Parathyroid adenoma (tissue), 2 donors: ENCODE measurements at regions not wholly inside any gene's neighbourhood (a gene's known extent, or its start where the extent isn't known, plus 50 kb on each side); places are given as distances from the start of the nearest gene placed in this dataset.

ENCODE experiments used
- H2AFZ ChIP-seq: fragments of 300-600 bp; sonication (generic); one replicate; pipeline ENCODE4 v1.7.0; 2017; ENCODE audit warnings: antibody characterized with exemption, mild to moderate bottlenecking
- H3K27ac ChIP-seq: fragments of 300-600 bp; sonication (generic); one replicate; pipeline ENCODE4 v1.7.0; 2017
- H3K27me3 ChIP-seq: fragments of 300-600 bp; sonication (generic); one replicate; pipeline ENCODE4 v1.7.0; 2017; ENCODE audit warnings: low read length; ENCODE audit not compliant: control insufficient read depth, insufficient read depth
- H3K36me3 ChIP-seq: fragments of 300-600 bp; sonication (generic); one replicate; pipeline ENCODE4 v1.7.0; 2017; ENCODE audit warnings: low read length; ENCODE audit not compliant: control insufficient read depth, insufficient read depth
- H3K4me1 ChIP-seq: fragments of 300-600 bp; sonication (generic); one replicate; pipeline ENCODE4 v1.7.0; 2017; ENCODE audit warnings: control low read depth
- H3K4me2 ChIP-seq: fragments of 300-600 bp; sonication (generic); one replicate; pipeline ENCODE4 v1.7.0; 2017; ENCODE audit warnings: low read length
- H3K4me3 ChIP-seq: fragments of 300-600 bp; sonication (generic); one replicate; pipeline ENCODE4 v1.7.0; 2017; ENCODE audit warnings: low read depth, low read length
- H3K79me2 ChIP-seq: fragments of 300-600 bp; sonication (generic); one replicate; pipeline ENCODE4 v1.7.0; 2017; ENCODE audit warnings: control low read depth
- H3K9ac ChIP-seq: fragments of 300-600 bp; sonication (generic); one replicate; pipeline ENCODE4 v1.7.0; 2017; ENCODE audit warnings: mild to moderate bottlenecking
- H3K9me3 ChIP-seq: fragments of 300-600 bp; sonication (generic); one replicate; pipeline ENCODE4 v1.7.0; 2017; ENCODE audit warnings: low read length; ENCODE audit not compliant: control insufficient read depth
- CTCF ChIP-seq: fragments of 300-600 bp; sonication (generic); IDR thresholded peaks from one replicate; pipeline ENCODE4 v1.7.0; 2017; ENCODE audit warnings: antibody characterized with exemption, mild to moderate bottlenecking
- donor health status: primary hyperparathyroidism.

DNA sequence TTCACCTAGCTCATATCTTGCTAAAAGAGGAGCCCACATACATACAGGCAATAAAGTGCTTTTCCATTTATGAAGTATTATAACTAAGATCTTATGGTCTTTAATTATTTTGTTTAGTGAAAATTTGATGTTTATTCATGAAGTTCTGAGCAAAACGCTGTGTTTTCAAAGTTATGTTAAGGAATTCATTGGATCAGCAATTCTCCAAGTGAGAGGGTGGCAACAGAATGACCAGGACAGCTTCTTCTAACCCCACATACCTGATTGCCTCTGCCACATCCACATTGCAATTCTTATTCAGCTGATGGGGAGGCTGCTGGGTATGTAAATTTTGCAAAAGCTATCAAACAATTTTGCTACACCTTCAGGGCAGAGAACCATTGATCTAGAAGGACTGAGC lies 116.8 kb downstream of the OGFRL1 start:
- Histone ChIP-seq H3K4me3 (peak overlapping the region; percentile 42), H3K27ac (peak overlapping the region; percentile 70), H3K9ac (no peak overlapping the region), H2AFZ (no peak overlapping the region), H3K36me3 (no peaks in the 10 kb centered on the region), H3K79me2 (no peaks in the 10 kb centered on the region), H3K9me3 (no peaks in the 10 kb centered on the region), H3K4me2 (peak overlapping the region; percentile 36), H3K27me3 (no peaks in the 10 kb centered on the region), H3K4me1 (peaks cover 14% of the 10 kb centered on the region)
- no peak for TF ChIP-seq CTCF

DNA sequence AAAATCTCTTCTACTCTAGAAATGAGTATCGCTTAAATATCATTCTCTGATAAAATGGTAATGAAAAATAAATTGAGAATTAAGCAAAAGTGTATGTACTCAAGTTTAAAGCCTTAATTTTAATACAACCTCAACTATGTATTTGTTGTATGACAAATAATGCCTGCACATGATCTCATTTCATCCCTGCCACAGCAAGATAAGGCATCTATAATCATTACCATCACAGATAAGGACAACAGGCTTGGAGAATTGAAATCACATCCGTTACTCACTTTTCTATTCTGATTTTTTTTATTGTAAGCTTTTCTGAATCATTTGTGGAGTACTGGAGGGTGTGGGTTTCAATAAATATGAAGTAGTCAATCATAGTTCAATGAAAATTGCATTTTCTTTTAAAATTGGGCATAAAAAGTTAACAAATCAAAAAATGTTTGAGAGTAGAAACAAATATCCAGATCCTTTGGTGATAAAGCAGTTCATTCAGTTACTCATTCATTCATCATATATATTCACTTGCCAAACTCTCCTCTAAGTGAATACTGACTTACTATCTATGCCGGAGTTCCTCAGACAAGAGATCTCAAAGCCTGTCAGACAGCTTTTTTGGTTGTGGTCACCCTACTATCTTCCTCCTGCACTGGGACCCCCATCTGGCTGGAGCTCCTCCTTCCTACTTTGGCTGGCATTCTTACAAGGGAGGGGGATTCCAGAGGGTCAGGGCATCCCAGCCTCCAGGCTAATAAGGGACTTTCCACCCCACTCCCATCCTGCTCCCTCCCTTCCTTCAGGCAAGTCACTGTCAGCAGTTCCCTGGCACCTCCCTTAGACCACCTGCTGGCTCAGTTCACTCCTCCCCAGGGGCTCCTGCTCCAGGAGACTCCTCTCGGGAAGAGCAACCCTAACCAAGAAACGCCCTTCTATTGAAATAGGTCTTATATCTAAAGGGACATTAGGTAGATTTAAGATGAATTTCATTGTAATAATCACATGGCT lies 118.6 kb downstream of the OGFRL1 start:
- no peak overlapping the region for H3K27ac ChIP-seq
- H3K9me3 ChIP-seq: no peaks in the 10 kb centered on the region
- no peak overlapping the region for H2AFZ ChIP-seq
- peaks cover 15% of the 10 kb centered on the region for H3K4me1 ChIP-seq
- no peaks in the 10 kb centered on the region for H3K27me3 ChIP-seq
- no peak overlapping the region for H3K9ac ChIP-seq
- H3K4me3 ChIP-seq: no peak overlapping the region
- no peak for TF ChIP-seq CTCF
- H3K4me2 ChIP-seq: peak overlapping the region; percentile 15
- H3K36me3 ChIP-seq: no peaks in the 10 kb centered on the region
- H3K79me2 ChIP-seq: peaks cover 5% of the 10 kb centered on the region

- Histone ChIP-seq H3K9me3 (no peaks in the 10 kb centered on the region), H3K27ac (no peak overlapping the region), H3K4me3 (no peak overlapping the region), H3K27me3 (no peaks in the 10 kb centered on the region), H3K4me2 (no peak overlapping the region), H3K4me1 (peaks cover 18% of the 10 kb centered on the region), H3K36me3 (no peaks in the 10 kb centered on the region), H3K9ac (no peak overlapping the region), H2AFZ (no peak overlapping the region), H3K79me2 (peaks cover 5% of the 10 kb centered on the region)
- no peak for TF ChIP-seq CTCF
These were observed 120.4 kb downstream of the OGFRL1 start for GRCh38 chr6:71408787-71409723.

DNA sequence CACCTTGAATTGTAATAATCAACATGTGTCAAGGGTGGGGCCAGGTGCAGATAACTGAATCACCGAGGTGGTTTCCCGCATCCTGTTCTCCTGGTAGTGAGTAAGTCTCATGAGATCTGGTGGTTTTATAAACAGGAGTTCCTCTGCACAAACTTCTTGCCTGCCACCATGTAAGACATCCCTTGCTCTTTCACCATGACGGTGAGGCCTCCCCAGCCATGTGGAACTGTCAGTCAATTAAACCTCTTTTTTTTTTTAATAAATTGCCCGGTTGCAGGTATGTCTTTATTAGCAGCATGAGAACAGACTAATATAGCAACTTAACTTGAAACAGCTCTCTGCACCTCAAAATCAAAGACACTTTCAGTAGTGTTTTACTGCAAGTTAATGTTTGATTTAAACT lies 121.6 kb downstream of the OGFRL1 start:
- no peaks in the 10 kb centered on the region for H3K36me3 ChIP-seq
- TF ChIP-seq CTCF: no peak
- peaks cover 18% of the 10 kb centered on the region for H3K4me1 ChIP-seq
- peaks cover 8% of the 10 kb centered on the region for H3K79me2 ChIP-seq
- H3K27me3 ChIP-seq: no peaks in the 10 kb centered on the region
- H3K4me3 ChIP-seq: no peak overlapping the region
- H3K9ac ChIP-seq: no peak overlapping the region
- no peak overlapping the region for H3K4me2 ChIP-seq
- no peak overlapping the region for H3K27ac ChIP-seq
- no peak overlapping the region for H2AFZ ChIP-seq
- no peaks in the 10 kb centered on the region for H3K9me3 ChIP-seq
